GM23338 (cell line): ENCODE measurements at regions not wholly inside any gene's neighbourhood (a gene's known extent, or its start where the extent isn't known, plus 50 kb on each side); places are given as distances from the start of the nearest gene placed in this dataset.

Experiments used
- ATAC-seq: fragments of 200-7000 bp; cut with Tn5 transposase; 3 replicates; pipeline ENCODE4 v1.9.1; 2020
- DNase-seq: peaks from one replicate; pipeline ENCODE4 v3.0.0-alpha.2; 2015; ENCODE audit warnings: low spot score
- H2AFZ ChIP-seq: fragments of 200-600 bp; sonication (generic); 2 replicates; pipeline ENCODE4 v1.8.0; 2016; ENCODE audit warnings: antibody characterized with exemption, mild to moderate bottlenecking, moderate library complexity
- H3F3A ChIP-seq: fragments of 200-600 bp; sonication (generic); replicated peaks from 2 replicates; pipeline ENCODE4 v1.8.0; 2017; ENCODE audit warnings: antibody characterized with exemption, mixed run types, low read depth
- H3K27ac ChIP-seq: fragments of 200-600 bp; sonication (generic); 2 replicates; pipeline ENCODE4 v1.6.1; 2016; ENCODE audit warnings: low read depth
- H3K27me3 ChIP-seq: fragments of 200-600 bp; sonication (generic); 2 replicates; pipeline ENCODE4 v1.8.0; 2016; ENCODE audit warnings: mild to moderate bottlenecking, mixed run types, moderate library complexity; ENCODE audit not compliant: insufficient read depth
- H3K36me3 ChIP-seq: fragments of 200-600 bp; sonication (generic); 2 replicates; pipeline ENCODE4 v1.8.0; 2016; ENCODE audit warnings: mild to moderate bottlenecking; ENCODE audit not compliant: insufficient read depth
- H3K4me1 ChIP-seq: fragments of 200-600 bp; sonication (generic); 2 replicates; pipeline ENCODE4 v1.8.0; 2016; ENCODE audit warnings: mild to moderate bottlenecking, moderate library complexity; ENCODE audit not compliant: insufficient read depth
- H3K4me2 ChIP-seq: fragments of 200-600 bp; sonication (generic); 2 replicates; pipeline ENCODE4 v1.7.1; 2017; ENCODE audit warnings: mixed run types
- H3K4me3 ChIP-seq: fragments of 200-600 bp; sonication (generic); 2 replicates; pipeline ENCODE4 v1.6.1; 2016; ENCODE audit warnings: mixed run types
- H3K79me2 ChIP-seq: fragments of 200-600 bp; sonication (generic); replicated peaks from 2 replicates; pipeline ENCODE4 v1.8.0; 2017; ENCODE audit warnings: mild to moderate bottlenecking; ENCODE audit not compliant: insufficient read depth
- H3K9me2 ChIP-seq: fragments of 200-600 bp; sonication (generic); 2 replicates; pipeline ENCODE4 v1.8.0; 2017; ENCODE audit not compliant: insufficient read depth
- H4K20me1 ChIP-seq: fragments of 200-600 bp; sonication (generic); replicated peaks from 2 replicates; pipeline ENCODE4 v1.8.0; 2017; ENCODE audit warnings: mild to moderate bottlenecking; ENCODE audit not compliant: insufficient read depth
- H3K27ac Mint-ChIP-seq: 2 replicates; pipeline ENCODE4 v1.8.0; 2020; ENCODE audit warnings: inconsistent platforms, mild to moderate bottlenecking, moderate library complexity, mixed read lengths
- H3K27me3 Mint-ChIP-seq: 3 replicates; pipeline ENCODE4 v1.8.0; 2022; ENCODE audit warnings: low read depth, mild to moderate bottlenecking, moderate library complexity, mixed read lengths, inconsistent platforms; ENCODE audit not compliant: insufficient read depth, poor library complexity
- H3K36me3 Mint-ChIP-seq: 3 replicates; pipeline ENCODE4 v1.8.0; 2021; ENCODE audit warnings: low read depth, mild to moderate bottlenecking, inconsistent platforms, moderate library complexity, mixed read lengths
- H3K4me1 Mint-ChIP-seq: 3 replicates; pipeline ENCODE4 v1.8.0; 2020; ENCODE audit warnings: mild to moderate bottlenecking, inconsistent platforms, mixed read lengths
- H3K4me3 Mint-ChIP-seq: 3 replicates; pipeline ENCODE4 v1.8.0; 2021; ENCODE audit warnings: moderate library complexity, mild to moderate bottlenecking, inconsistent platforms, mixed read lengths
- H3K9me3 Mint-ChIP-seq: 3 replicates; pipeline ENCODE4 v1.8.0; 2020; ENCODE audit warnings: moderate library complexity, mild to moderate bottlenecking, inconsistent platforms, mixed read lengths
- CREB1 ChIP-seq: fragments of 250-450 bp; sonication (Bioruptor Pico); IDR thresholded peaks from 2 replicates; pipeline ENCODE4 v1.5.0; 2020; ENCODE audit warnings: low read depth, mild to moderate bottlenecking, moderate library complexity
- ETS1 ChIP-seq: IDR thresholded peaks from 2 replicates; pipeline ENCODE4 v1.6.1; 2016; ENCODE audit warnings: antibody characterized with exemption
- EZH2 ChIP-seq: fragments of 200-600 bp; sonication (generic); IDR thresholded peaks from one replicate; pipeline ENCODE4 v1.8.0; 2017; ENCODE audit warnings: antibody characterized with exemption, mild to moderate bottlenecking, low read depth; ENCODE audit not compliant: unreplicated experiment
- EZH2phosphoT487 ChIP-seq: fragments of 200-600 bp; sonication (generic); IDR thresholded peaks from one replicate; pipeline ENCODE4 v1.8.1; 2018; ENCODE audit warnings: antibody characterized with exemption; ENCODE audit not compliant: unreplicated experiment
- NANOG ChIP-seq: IDR thresholded peaks from 2 replicates; pipeline ENCODE4 v1.6.1; 2016; ENCODE audit warnings: antibody characterized with exemption, borderline replicate concordance
- POLR2AphosphoS5 ChIP-seq: IDR thresholded peaks from 2 replicates; pipeline ENCODE4 v1.6.1; 2016; ENCODE audit warnings: antibody characterized with exemption, low read depth
- STAT1 ChIP-seq: IDR thresholded peaks from one replicate; pipeline ENCODE4 v1.6.1; 2016; ENCODE audit warnings: antibody characterized with exemption; ENCODE audit not compliant: unreplicated experiment
- ZNF114 ChIP-seq: fragments of 250-450 bp; sonication (Bioruptor Pico); IDR thresholded peaks from 2 replicates; pipeline ENCODE4 v1.5.0; 2020; ENCODE audit warnings: mild to moderate bottlenecking, moderate library complexity
- ZNF331 ChIP-seq: fragments of 250-450 bp; sonication (Bioruptor Pico); IDR thresholded peaks from 2 replicates; pipeline ENCODE4 v1.5.0; 2020; ENCODE audit warnings: low read depth, mild to moderate bottlenecking, moderate library complexity
- ZNF462 ChIP-seq: fragments of 250-450 bp; sonication (Bioruptor Pico); IDR thresholded peaks from 2 replicates; pipeline ENCODE4 v1.5.0; 2020; ENCODE audit warnings: mild to moderate bottlenecking, moderate library complexity

GRCh38 chr12:114812384-114812783 is 128.4 kb upstream of the TBX3 start:
- Mint-ChIP-seq H3K36me3 (no peaks in the 10 kb centered on the region), H3K27ac (no peak overlapping the region), H3K9me3 (no peaks in the 10 kb centered on the region), H3K4me3 (no peak overlapping the region), H3K4me1 (peaks cover 11% of the 10 kb centered on the region), H3K27me3 (peaks cover 7% of the 10 kb centered on the region)
- peaks cover 5% of the 10 kb centered on the region; the same call in 1 of the 2 replicates for H3K4me1 ChIP-seq
- no peak overlapping the region for H2AFZ ChIP-seq
- no peak for DNase-seq
- H3K9me2 ChIP-seq: no peaks in the 10 kb centered on the region
- no peaks in the 10 kb centered on the region for H3F3A ChIP-seq
- H3K36me3 ChIP-seq: no peaks in the 10 kb centered on the region
- H3K4me2 ChIP-seq: no peak overlapping the region
- H3K4me3 ChIP-seq: no peak overlapping the region
- TF ChIP-seq POLR2AphosphoS5: no peak
- no peak for TF ChIP-seq ZNF331 (CRISPR knock-in tag)
- no peak for TF ChIP-seq NANOG
- no peak for TF ChIP-seq ZNF462 (CRISPR knock-in tag)
- TF ChIP-seq STAT1: no peak
- no peak for TF ChIP-seq EZH2
- no peak for TF ChIP-seq CREB1 (CRISPR knock-in tag)
- TF ChIP-seq ZNF114 (CRISPR knock-in tag): no peak
- TF ChIP-seq EZH2phosphoT487: no peak
- TF ChIP-seq ETS1: no peak
- H3K79me2 ChIP-seq: no peaks in the 10 kb centered on the region
- no peaks in the 10 kb centered on the region for H3K27me3 ChIP-seq
- no peak overlapping the region for H3K27ac ChIP-seq
- ATAC-seq: no peak
- H4K20me1 ChIP-seq: no peaks in the 10 kb centered on the region
